ENCODE measurements at regions not wholly inside any gene's neighbourhood (a gene's known extent, or its start where the extent isn't known, plus 50 kb on each side); places are given as distances from the start of the nearest gene placed in this dataset.
"Not testable (repeated sequence)": the region's sequence is repeated elsewhere in the genome, so short reads cannot be mapped to it uniquely, and the experiment has no call there.

- no peak for TF ChIP-seq CTCF (IDR thresholded peaks at IDR 0.05; ENCODE audit: poor library complexity, severe bottlenecking)
- no peak overlapping the region for H3K4me3 ChIP-seq (ENCODE audit: severe bottlenecking)
- no peak for ATAC-seq (ENCODE audit: low read depth)
- H3K9me3 ChIP-seq (ENCODE audit: severe bottlenecking), result no peaks in the 10 kb centered on the region
- H3K4me1 ChIP-seq (ENCODE audit: insufficient read depth, poor library complexity, severe bottlenecking), result no peaks in the 10 kb centered on the region
- no peak for DNase-seq (ENCODE audit: low spot score)
- no peak overlapping the region for H3K27ac ChIP-seq (ENCODE audit: poor library complexity, severe bottlenecking)
- no peaks in the 10 kb centered on the region for H3K27me3 ChIP-seq (ENCODE audit: insufficient read depth, poor library complexity, severe bottlenecking)
- no peaks in the 10 kb centered on the region for H3K36me3 ChIP-seq (ENCODE audit: low read depth)
Observed at GRCh38 chr1:221601166-221601565, 140.7 kb downstream of the DUSP10 start.

DNA sequence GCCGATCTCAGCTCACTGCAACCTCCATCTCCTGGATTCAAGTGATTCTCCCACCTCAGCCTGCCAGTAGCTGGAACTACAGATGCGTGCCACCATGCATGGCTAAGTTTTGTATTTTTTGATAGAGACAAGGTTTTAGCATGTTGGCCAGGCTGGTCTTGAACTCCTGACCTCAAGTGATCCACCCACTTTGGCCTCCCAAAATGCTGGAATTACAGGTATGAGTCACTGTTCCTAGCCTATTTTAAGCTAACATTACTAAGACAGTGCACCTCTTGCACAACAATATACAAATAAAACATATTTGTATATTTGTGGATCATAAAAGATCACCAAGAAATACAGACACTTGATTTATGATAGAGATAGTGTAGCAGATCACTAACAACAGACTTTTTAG is 139.1 kb downstream of the DUSP10 start:
- Histone ChIP-seq H3K27ac (ENCODE audit: poor library complexity, severe bottlenecking) (no peak overlapping the region), H3K27me3 (ENCODE audit: insufficient read depth, poor library complexity, severe bottlenecking) (no peaks in the 10 kb centered on the region), H3K4me1 (ENCODE audit: insufficient read depth, poor library complexity, severe bottlenecking) (no peaks in the 10 kb centered on the region), H3K9me3 (ENCODE audit: severe bottlenecking) (no peaks in the 10 kb centered on the region), H3K4me3 (ENCODE audit: severe bottlenecking) (no peak overlapping the region), H3K36me3 (ENCODE audit: low read depth) (no peaks in the 10 kb centered on the region)
- TF ChIP-seq CTCF (IDR thresholded peaks at IDR 0.05; ENCODE audit: poor library complexity, severe bottlenecking), result no peak
- ATAC-seq (ENCODE audit: low read depth) (no peak), DNase-seq (ENCODE audit: low spot score) (no peak)

DNA sequence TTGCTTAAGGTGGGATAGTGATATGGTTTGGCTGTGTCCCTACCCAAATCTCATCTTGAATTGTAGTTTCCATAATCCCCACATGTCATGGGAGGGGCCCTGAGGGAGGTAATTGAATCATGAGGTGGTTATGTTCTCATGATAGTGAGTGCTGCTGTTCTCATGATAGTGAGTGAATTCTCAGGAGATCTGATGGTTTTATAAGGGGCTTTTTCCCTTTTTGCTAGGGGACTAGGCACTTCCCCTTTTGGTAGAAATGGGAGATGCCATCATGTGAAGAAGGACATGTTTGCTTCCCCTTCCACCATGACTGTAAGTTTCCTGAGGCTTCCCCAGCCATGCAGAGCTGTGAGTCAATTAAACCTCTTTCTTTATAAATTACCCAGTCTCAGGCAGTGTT is 137.5 kb downstream of the DUSP10 start:
- not testable (repeated sequence) for DNase-seq (ENCODE audit: low spot score)

DNA sequence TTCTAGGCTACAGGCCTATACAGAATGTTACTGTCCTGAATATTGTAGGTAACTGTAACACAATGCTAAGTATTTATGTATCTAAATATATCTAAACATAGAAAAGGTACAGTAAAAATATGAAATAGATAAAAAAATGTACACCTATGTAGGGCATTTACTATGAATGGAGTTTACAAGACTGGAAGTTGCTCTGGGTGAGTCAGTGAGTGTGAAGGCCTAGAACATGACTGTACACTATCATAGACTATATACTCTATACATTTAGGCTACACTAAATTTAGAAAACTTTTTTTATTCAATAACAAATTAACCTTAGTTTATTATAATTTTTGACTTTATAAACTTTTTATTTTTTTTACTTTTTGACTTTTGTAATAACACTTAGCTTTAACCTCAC is 136.9 kb downstream of the DUSP10 start:
- ATAC-seq (ENCODE audit: low read depth) (peak; percentile 67; the same call in 1 of the 3 replicates), DNase-seq (ENCODE audit: low spot score) (no peak)
- no peaks in the 10 kb centered on the region for H3K9me3 ChIP-seq (ENCODE audit: severe bottlenecking)
- no peak overlapping the region for H3K4me3 ChIP-seq (ENCODE audit: severe bottlenecking)
- no peaks in the 10 kb centered on the region for H3K4me1 ChIP-seq (ENCODE audit: insufficient read depth, poor library complexity, severe bottlenecking)
- H3K36me3 ChIP-seq (ENCODE audit: low read depth), result no peaks in the 10 kb centered on the region
- TF ChIP-seq CTCF (IDR thresholded peaks at IDR 0.05; ENCODE audit: poor library complexity, severe bottlenecking), result no peak
- H3K27ac ChIP-seq (ENCODE audit: poor library complexity, severe bottlenecking), result no peak overlapping the region
- no peaks in the 10 kb centered on the region for H3K27me3 ChIP-seq (ENCODE audit: insufficient read depth, poor library complexity, severe bottlenecking)

More for the DNA sequence above, 137.5 kb downstream of the DUSP10 start:
- not testable (repeated sequence) for H3K36me3 ChIP-seq (ENCODE audit: low read depth); H3K27ac ChIP-seq (ENCODE audit: poor library complexity, severe bottlenecking); H3K4me3 ChIP-seq (ENCODE audit: severe bottlenecking); H3K4me1 ChIP-seq (ENCODE audit: insufficient read depth, poor library complexity, severe bottlenecking); H3K9me3 ChIP-seq (ENCODE audit: severe bottlenecking); ATAC-seq (ENCODE audit: low read depth); H3K27me3 ChIP-seq (ENCODE audit: insufficient read depth, poor library complexity, severe bottlenecking)

DNA sequence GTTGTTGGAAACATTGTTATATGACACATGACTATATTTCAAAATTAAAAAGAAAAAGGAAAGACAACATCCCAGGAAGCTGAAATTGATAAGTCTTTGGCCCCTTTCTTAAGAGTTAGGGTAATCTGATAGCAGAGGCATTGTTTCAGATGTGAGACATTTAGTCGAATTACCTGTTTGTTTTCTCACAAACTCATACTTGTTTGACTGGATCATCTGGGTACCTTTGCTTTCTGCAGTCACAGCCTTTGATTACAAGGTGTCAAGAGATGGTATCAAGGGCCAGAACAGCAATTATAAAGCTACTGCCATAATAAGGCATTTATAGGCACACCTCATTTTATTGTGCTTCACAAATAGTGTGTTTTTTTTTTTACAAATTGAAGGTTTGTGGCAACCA is 136.3 kb downstream of the DUSP10 start:
- H3K9me3 ChIP-seq (ENCODE audit: severe bottlenecking), result no peaks in the 10 kb centered on the region
- no peak for DNase-seq (ENCODE audit: low spot score)
- H3K27me3 ChIP-seq (ENCODE audit: insufficient read depth, poor library complexity, severe bottlenecking), result no peaks in the 10 kb centered on the region
- no peak for TF ChIP-seq CTCF (IDR thresholded peaks at IDR 0.05; ENCODE audit: poor library complexity, severe bottlenecking)
- H3K36me3 ChIP-seq (ENCODE audit: low read depth), result no peaks in the 10 kb centered on the region
- no peak for ATAC-seq (ENCODE audit: low read depth)
- no peaks in the 10 kb centered on the region for H3K4me1 ChIP-seq (ENCODE audit: insufficient read depth, poor library complexity, severe bottlenecking)
- no peak overlapping the region for H3K4me3 ChIP-seq (ENCODE audit: severe bottlenecking)
- no peak overlapping the region for H3K27ac ChIP-seq (ENCODE audit: poor library complexity, severe bottlenecking)

Measured in RWPE2 (cell line).